Sigmoid colon (tissue), 6 donors: ENCODE measurements at regions not wholly inside any gene's neighbourhood (a gene's known extent, or its start where the extent isn't known, plus 50 kb on each side); places are given as distances from the start of the nearest gene placed in this dataset.

Experiments used
- DNase-seq: peaks from one replicate; pipeline ENCODE4 v3.0.0-alpha.2; 2019
- H3K27ac ChIP-seq, 4 donors: fragments of 200-600 bp; sonication (generic); one replicate each; pipeline ENCODE4 v1.5.1; 2016 to 2019; ENCODE audit warnings: mild to moderate bottlenecking in 1 of 4
- H3K27me3 ChIP-seq, 3 donors: fragments of 200-600 bp; sonication (generic); one replicate each; pipeline ENCODE4 v1.5.1; 2019; ENCODE audit warnings: mild to moderate bottlenecking in 1 of 3
- H3K36me3 ChIP-seq, 4 donors: fragments of 200-600 bp; sonication (generic); one replicate each; pipeline ENCODE4 v1.5.1; 2016 to 2019
- H3K4me1 ChIP-seq, 4 donors: fragments of 200-600 bp; sonication (generic); one replicate each; pipeline ENCODE4 v1.5.1; 2017 to 2019
- H3K4me3 ChIP-seq, 4 donors: fragments of 200-600 bp; sonication (generic); one replicate each; pipeline ENCODE4 v1.5.1; 2017 to 2019; ENCODE audit warnings: mild to moderate bottlenecking in 2 of 4, moderate library complexity in 1 of 4
- H3K9me3 ChIP-seq, 4 donors: fragments of 200-600 bp in 3 of 4; sonication (generic) in 3 of 4; one replicate each; pipeline versions ENCODE4 v1.5.1 to v1.6.1; 2013 to 2019
- CTCF ChIP-seq, 4 experiments: fragments of 450-650 bp in 3 of 4; fragments of 200-600 bp in 1 of 4; IDR thresholded peaks; one replicate each; pipeline ENCODE4 v1.5.1; 2016 to 2019; ENCODE audit warnings: antibody characterized with exemption in 4 of 4, mild to moderate bottlenecking in 3 of 4, moderate library complexity in 2 of 4
- EP300 ChIP-seq, 4 donors: sonication (generic); formaldehyde crosslinking; IDR thresholded peaks; one replicate each; pipeline ENCODE4 v1.6.1; 2017; ENCODE audit warnings: antibody characterized with exemption in 4 of 4
- POLR2A ChIP-seq, 2 donors: fragments of 450-650 bp; IDR thresholded peaks; one replicate each; pipeline ENCODE4 v1.6.1; 2016; ENCODE audit warnings: antibody characterized with exemption in 2 of 2, mild to moderate bottlenecking in 2 of 2, moderate library complexity in 2 of 2
- POLR2AphosphoS5 ChIP-seq, 4 donors: sonication (generic); formaldehyde crosslinking; IDR thresholded peaks; one replicate each; pipeline ENCODE4 v1.6.1; 2017; ENCODE audit warnings: antibody characterized with exemption in 4 of 4
- WGBS, 2 donors: extraction: QIAGEN DNeasy Blood & Tissue Kit; methylation state at CpG; one replicate each; pipeline ENCODE4 v1.1.7; 2013; 5-methylcytosine and 5-hydroxymethylcytosine counted together
- intact Hi-C: fragments of 100-400 bp; cut with DNase I; formaldehyde crosslinking; loops from one replicate; pipeline ENCODE4 v1.15.1; 2023
- donor health status: healthy with polysubstance abuse.
- donor health status: healthy.

- H3K27ac ChIP-seq, result no peak overlapping the region
- no peaks in the 10 kb centered on the region for H3K4me1 ChIP-seq
- TF ChIP-seq POLR2A (IDR thresholded peaks at IDR 0.05) (no peak), CTCF (IDR thresholded peaks at IDR 0.05) (no peak), EP300 (IDR thresholded peaks at IDR 0.05) (no peak)
- no peak overlapping the region for H3K4me3 ChIP-seq
- no peaks in the 10 kb centered on the region for H3K27me3 ChIP-seq
- H3K9me3 ChIP-seq, result no peaks in the 10 kb centered on the region
- no peak for DNase-seq
- 95% methylated on average over 10 of the region's 10 CpGs for WGBS, 2 donors
- H3K36me3 ChIP-seq, result no peaks in the 10 kb centered on the region
- intact Hi-C loops, result no loop called here
Measured at GRCh38 chr13:30022256-30022655, 171.8 kb upstream of the UBL3 start.

GRCh38 chr13:30021611-30022010 is 171.2 kb upstream of the UBL3 start:
- no peak for TF ChIP-seq POLR2A (IDR thresholded peaks at IDR 0.05)
- H3K27me3 ChIP-seq, result no peaks in the 10 kb centered on the region
- WGBS, 2 donors, result 70% methylated on average over 2 of the region's 2 CpGs
- DNase-seq, result no peak
- no peaks in the 10 kb centered on the region for H3K4me1 ChIP-seq
- H3K9me3 ChIP-seq, result no peaks in the 10 kb centered on the region
- no peak overlapping the region for H3K27ac ChIP-seq
- H3K4me3 ChIP-seq, result no peak overlapping the region
- intact Hi-C loops, result no loop called here
- no peaks in the 10 kb centered on the region for H3K36me3 ChIP-seq

GRCh38 chr13:30020726-30021312 is 170.4 kb upstream of the UBL3 start:
- Histone ChIP-seq H3K4me1 (no peaks in the 10 kb centered on the region), H3K4me3 (no peak overlapping the region), H3K9me3 (no peaks in the 10 kb centered on the region), H3K27ac (no peak overlapping the region), H3K27me3 (no peaks in the 10 kb centered on the region), H3K36me3 (no peaks in the 10 kb centered on the region)
- WGBS, 2 donors, result 88 to 93% methylated on average over 4 of the region's 4 CpGs
- DNase-seq, result no peak
- intact Hi-C loops, result no loop called here
- TF ChIP-seq POLR2AphosphoS5 (IDR thresholded peaks at IDR 0.05) (no peak), EP300 (IDR thresholded peaks at IDR 0.05) (no peak), POLR2A (IDR thresholded peaks at IDR 0.05) (no peak), CTCF (IDR thresholded peaks at IDR 0.05) (no peak)

- intact Hi-C loops, result no loop called here
- 74 to 75% methylated on average over 15 of the region's 15 CpGs for WGBS, 2 donors
- Histone ChIP-seq H3K36me3 (no peaks in the 10 kb centered on the region), H3K27me3 (no peaks in the 10 kb centered on the region), H3K4me1 (no peaks in the 10 kb centered on the region), H3K9me3 (no peaks in the 10 kb centered on the region), H3K4me3 (no peak overlapping the region), H3K27ac (no peak overlapping the region)
- no peak for DNase-seq
- TF ChIP-seq CTCF (IDR thresholded peaks at IDR 0.05) (no peak), POLR2AphosphoS5 (IDR thresholded peaks at IDR 0.05) (no peak), EP300 (IDR thresholded peaks at IDR 0.05) (no peak), POLR2A (IDR thresholded peaks at IDR 0.05) (no peak)
Measured at GRCh38 chr13:30019648-30020626, 169.5 kb upstream of the UBL3 start.

GRCh38 chr13:30017880-30018279 is 167.5 kb upstream of the UBL3 start:
- no peak overlapping the region for H3K4me3 ChIP-seq
- no peaks in the 10 kb centered on the region for H3K36me3 ChIP-seq
- no peaks in the 10 kb centered on the region for H3K9me3 ChIP-seq
- no peaks in the 10 kb centered on the region for H3K27me3 ChIP-seq
- WGBS, 2 donors, result 83 to 87% methylated on average over 4 of the region's 4 CpGs
- TF ChIP-seq POLR2A (IDR thresholded peaks at IDR 0.05), result no peak
- no peak for TF ChIP-seq EP300 (IDR thresholded peaks at IDR 0.05)
- TF ChIP-seq POLR2AphosphoS5 (IDR thresholded peaks at IDR 0.05), result no peak
- no peak for TF ChIP-seq CTCF (IDR thresholded peaks at IDR 0.05)
- intact Hi-C loops, result no loop called here
- no peak overlapping the region for H3K27ac ChIP-seq
- no peaks in the 10 kb centered on the region for H3K4me1 ChIP-seq
- no peak for DNase-seq
